IPS DF 4.7 (cell line): ENCODE measurements at regions not wholly inside any gene's neighbourhood (a gene's known extent, or its start where the extent isn't known, plus 50 kb on each side); places are given as distances from the start of the nearest gene placed in this dataset.
"Not testable (repeated sequence)": the region's sequence is repeated elsewhere in the genome, so short reads cannot be mapped to it uniquely, and the experiment has no call there.

Experiments
- DNase-seq: peaks from one replicate; pipeline ENCODE4 v3.0.0-alpha.2; 2013; ENCODE audit warnings: low spot score; ENCODE audit errors: extremely low read depth

DNA sequence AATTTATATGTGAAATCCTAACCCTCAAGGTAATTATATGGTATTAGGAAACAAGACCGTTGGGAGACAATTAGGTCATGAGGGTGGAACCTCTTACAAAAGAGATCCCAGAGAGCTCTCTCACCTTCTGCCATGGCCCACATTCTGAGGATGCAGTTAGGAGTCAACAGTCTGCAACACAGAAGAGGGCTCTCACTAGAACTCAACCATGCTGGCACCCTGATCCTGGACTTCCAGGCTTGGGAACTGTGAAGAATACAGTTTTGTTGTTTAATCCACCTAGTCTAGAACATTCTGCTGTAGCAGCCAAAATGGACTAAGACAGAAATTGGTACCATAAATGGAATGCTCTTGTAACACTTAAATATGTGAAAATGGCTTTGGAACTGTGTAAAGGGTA lies 278.8 kb upstream of the GALNTL6 start:
- no peak for DNase-seq

DNA sequence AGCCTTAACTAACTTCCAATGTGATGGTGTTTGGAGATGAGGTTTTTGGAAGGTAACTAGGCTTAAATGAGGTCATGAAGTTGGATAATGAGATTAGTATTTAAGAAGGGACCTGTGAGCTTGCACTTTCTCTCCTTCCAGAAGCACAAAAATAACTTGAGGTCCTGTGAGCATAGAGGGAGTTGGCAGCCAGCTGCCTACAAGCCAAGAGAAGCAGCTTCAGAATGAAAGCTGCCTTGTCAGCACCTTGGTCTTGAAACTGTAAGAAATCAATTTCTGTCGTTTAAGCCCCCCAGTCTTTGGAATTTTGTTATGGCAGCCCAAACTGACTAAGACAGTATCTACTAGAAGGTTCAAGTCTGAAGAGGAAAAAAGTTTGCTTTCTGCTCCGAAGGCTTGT lies 280.2 kb upstream of the GALNTL6 start:
- DNase-seq: no peak

GRCh38 chr4:171524903-171525302 lies 288.3 kb upstream of the GALNTL6 start:
- DNase-seq: no peak

GRCh38 chr4:171521726-171522125 lies 291.5 kb upstream of the GALNTL6 start:
- no peak for DNase-seq

GRCh38 chr4:171519457-171519856 lies 293.7 kb upstream of the GALNTL6 start:
- DNase-seq: no peak

DNA sequence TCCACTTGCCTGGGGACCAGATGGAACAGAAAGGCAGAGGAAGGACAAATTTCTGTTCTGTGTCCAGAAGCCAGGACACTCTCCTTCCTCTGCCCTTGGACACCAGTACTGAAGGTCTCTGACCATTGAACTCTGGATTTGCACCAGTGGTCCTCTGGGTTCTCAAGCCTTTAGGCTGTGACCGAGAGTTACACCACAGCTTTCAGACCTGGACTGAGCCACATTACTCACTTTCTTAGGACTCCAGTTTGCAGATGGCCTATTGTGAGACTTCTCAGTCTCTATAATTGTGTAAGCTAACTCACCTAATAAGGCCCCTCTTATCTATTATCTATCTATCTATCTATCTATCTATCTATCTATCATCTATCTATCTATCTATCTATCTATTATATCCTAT lies 295.3 kb upstream of the GALNTL6 start:
- DNase-seq: no peak

DNA sequence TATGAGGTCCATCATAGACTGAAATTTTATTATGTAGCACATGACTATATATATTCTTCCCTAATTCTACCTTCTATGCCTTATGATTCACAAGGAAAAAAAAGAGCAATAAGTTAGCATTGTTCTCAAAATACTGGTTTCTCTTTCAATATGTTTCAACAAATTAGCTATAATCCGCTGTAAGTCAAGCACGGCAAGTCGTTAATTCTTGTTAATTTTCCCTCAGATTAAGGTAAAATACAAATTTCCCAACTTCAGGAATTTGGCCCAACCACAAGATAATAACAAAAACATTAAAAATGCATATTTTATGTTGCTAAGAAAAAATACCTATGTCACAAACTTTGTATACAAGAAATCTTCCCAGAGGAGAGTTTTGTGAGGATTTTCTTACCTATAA lies 296.5 kb upstream of the GALNTL6 start:
- DNase-seq: no peak

GRCh38 chr4:171484681-171485080 lies 328.5 kb upstream of the GALNTL6 start:
- no peak for DNase-seq

GRCh38 chr4:171478181-171478580 lies 335.0 kb upstream of the GALNTL6 start:
- DNase-seq: no peak

GRCh38 chr4:171475111-171475510 lies 338.1 kb upstream of the GALNTL6 start:
- not testable (repeated sequence) for DNase-seq

DNA sequence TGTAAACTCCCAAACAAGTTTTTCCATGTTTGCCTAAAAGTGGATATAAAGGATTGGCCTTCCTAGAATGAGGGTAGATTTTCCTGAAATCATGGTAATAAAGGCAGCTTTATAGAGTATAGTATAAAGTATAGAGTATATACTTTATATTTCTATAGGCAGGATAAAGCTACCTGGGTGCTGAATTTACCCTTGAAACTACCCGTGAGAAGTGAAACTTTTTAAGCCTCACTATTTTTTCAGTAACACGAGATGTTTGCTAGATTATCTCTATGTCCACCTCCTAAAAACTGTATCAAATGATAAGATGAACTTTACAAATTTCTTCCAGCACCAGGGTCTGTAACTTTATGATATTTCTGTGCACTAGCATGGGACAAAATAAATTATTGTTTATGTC lies 340.0 kb upstream of the GALNTL6 start:
- DNase-seq: no peak

GRCh38 chr4:171472230-171472629 lies 341.0 kb upstream of the GALNTL6 start:
- DNase-seq: no peak

DNA sequence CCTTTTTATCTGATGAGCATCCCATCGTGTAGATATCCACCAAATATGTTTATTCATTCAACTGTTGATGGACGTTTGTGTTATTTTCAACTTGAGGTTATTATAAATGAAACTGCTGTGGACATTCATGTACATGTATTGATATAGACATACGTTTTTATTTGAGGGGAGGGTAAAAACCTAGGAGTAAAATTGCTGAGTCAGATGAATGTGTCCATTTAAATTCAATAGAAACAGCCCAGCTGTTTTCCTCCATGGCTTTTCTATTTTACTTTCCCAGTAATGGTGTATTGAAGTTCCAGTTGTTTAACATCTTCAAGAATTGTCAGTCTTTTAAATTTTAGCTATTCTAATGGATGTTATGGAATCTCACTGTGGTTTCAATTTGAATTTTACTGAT lies 348.7 kb upstream of the GALNTL6 start:
- DNase-seq: no peak

DNA sequence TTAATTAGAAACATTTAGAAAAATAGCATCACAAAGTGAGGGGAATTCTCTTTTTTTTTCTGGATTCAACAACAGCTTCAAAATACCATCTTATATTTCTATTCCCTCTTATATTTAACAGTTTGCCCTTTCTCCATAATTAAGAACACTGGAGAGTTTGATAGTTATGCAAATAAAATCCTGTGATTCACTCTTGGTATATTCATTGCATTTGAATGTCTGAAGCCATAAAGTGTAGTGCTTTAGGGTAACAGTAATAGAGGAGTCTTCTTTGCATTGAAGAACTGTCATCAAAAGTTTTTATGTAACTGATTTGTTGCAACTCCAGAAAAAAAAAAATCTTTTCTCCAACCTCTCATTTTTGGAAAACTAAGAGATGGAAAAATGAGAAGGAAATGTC lies 352.0 kb upstream of the GALNTL6 start:
- no peak for DNase-seq

GRCh38 chr4:171448919-171449481 lies 364.2 kb upstream of the GALNTL6 start:
- no peak for DNase-seq

GRCh38 chr4:171448358-171448757 lies 364.8 kb upstream of the GALNTL6 start:
- no peak for DNase-seq

GRCh38 chr4:171441300-171441941 lies 371.8 kb upstream of the GALNTL6 start:
- no peak for DNase-seq

DNA sequence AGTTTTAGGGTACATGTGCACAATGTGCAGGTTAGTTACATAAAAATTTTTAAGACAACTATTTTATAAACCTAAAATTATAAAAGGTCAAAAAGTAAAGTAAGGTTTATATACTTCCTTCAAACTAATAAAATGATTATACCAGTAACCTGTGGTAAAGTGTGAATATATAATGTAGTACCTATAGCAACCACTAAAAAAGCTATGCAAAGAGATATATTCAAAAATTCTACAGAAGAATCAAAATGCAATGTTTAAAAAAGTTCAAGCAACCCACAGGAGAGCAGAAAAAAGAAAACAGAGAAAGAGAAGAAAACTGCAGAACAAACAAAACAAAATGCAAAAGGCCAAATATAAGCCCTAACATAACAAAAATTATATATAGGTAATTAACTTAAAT lies 379.5 kb upstream of the GALNTL6 start:
- no peak for DNase-seq

- DNase-seq: no peak
These were observed 380.7 kb upstream of the GALNTL6 start for GRCh38 chr4:171432536-171432935.

DNA sequence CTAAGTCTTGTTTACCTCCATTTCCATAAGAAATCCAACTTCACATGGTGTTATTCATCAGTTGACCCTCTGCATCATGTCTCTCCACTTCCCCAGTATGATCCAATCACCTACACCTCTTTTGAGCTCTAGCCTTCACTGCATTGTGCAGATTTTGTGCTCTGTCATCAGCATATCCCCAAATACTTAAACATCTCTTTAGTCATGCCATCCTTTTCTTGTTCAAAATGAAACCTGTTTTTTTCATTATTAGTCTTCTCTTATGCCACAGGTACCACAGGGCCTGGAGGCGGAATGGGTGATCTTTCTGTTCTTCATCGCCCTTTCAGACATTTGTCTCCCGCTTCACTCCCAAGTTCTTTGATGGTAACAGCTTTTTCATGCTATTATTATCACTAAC lies 382.7 kb upstream of the GALNTL6 start:
- no peak for DNase-seq

GRCh38 chr4:171397175-171397574 lies 416.0 kb upstream of the GALNTL6 start:
- DNase-seq: no peak

- DNase-seq: no peak
These were observed 422.6 kb upstream of the GALNTL6 start for GRCh38 chr4:171390626-171391025.

DNA sequence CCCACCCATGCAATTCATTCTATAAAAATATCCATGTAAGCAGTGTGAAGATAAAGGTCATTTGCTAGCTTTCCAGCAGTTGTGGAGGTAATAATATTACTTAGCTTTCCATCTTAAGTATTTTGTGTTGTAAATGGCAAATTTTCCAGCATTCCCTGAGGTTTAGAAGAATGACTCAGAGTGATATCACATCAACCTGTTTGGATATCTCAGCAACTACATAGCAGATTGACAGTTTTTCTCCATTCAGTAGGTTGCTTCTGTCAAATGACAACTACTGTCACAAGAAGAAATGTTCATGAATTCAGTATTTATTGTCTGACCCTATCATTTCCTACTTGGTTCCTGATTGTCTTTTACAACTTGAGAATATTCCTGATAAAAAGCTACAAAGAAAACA lies 434.9 kb upstream of the GALNTL6 start:
- no peak for DNase-seq

DNA sequence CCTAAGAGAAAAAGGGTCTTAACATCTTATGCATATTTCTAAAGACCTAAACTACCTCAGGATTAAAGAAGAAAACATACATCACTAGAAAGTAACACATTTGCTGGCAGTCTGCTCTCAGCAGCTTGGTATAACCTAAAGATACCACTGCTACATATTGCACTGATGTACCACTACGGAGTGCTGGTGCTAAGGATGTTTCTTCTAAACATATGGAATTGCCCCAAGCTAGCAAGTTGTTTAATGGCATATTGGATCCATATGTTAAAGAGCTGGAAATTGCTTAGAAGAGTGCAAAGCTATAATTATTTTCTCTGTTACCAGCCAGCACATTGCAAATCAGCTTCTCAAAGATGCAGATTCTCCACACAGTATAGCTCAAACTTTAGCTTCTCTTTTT lies 436.5 kb upstream of the GALNTL6 start:
- no peak for DNase-seq
